ENCODE measurements at regions not wholly inside any gene's neighbourhood (a gene's known extent, or its start where the extent isn't known, plus 50 kb on each side); places are given as distances from the start of the nearest gene placed in this dataset.

DNA sequence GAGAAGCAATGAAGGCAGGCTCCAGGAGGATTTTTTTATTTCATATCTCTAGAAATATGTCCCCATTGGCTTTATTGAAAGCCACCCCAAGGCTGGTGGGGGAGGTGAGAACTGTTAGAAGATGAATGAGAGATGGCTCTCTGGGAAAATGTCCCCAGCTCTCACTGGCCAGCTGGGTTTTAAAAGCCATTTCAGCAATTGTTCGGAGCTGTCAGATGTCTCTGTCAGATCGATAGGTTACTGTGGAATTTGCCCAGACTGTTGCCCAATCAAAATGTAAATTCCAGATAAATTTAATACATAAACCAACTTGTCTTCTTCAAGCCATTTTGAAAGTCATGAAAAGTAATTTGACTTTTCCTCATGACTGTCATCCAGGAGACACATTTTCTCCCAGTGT lies 67.0 kb upstream of the BRINP1 start:
- no peak for DNase-seq

DNA sequence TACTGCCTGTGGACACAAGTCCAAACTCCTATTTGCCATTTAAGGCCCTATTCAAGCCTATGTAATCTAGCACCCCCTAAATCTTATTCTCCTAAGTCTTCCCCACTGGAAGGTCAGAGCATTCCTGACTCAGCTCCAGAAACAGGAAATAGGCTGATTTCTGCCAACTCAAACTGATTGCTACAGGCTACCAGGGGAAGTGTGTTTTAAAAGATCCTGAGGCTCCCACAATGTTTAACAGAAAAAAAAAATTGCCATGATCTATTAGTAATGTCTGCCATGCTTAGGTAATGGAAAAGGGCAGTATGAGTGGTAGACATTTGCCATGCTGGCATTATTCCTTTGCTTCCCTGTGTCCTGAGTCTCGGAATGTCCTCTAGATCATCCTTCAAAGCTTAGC lies 65.8 kb upstream of the BRINP1 start:
- no peak for DNase-seq

DNA sequence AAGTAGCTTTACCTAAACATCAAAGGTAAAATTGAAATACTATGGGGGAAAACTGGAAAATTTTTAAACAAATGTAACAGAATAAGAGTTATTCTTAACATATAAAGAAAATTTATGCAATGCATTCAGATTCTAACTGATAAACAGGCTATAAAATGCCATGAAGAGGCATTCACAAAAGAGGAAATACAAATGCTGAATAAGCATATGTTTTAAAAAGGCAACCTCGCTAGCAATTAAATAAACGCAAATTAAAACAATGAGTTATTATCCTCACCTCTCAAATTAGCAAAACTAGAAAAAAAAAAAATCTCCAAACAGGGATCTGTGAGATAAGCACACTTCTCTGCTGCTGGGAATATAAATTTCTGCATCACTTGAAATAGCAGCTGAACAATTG lies 63.2 kb upstream of the BRINP1 start:
- no peak for DNase-seq

DNA sequence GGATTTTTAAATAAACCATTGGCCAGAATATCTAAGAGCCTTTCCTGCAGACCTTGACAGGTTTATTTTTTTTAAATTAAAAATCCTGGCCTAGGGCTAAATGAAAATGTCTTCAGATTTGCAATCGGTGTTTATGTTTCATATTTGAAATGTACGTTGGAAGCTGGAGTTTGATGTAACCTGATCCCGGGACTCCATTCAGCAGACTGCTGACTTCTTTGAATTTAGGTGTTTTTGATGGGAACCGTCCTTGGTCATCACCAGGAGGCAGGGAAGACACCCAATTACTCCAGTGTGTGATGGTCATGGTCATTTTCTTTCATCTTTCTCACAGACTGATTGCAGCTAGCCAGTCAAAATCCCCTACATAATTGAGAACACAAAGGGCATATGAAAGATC lies 60.1 kb upstream of the BRINP1 start:
- no peak for DNase-seq

DNA sequence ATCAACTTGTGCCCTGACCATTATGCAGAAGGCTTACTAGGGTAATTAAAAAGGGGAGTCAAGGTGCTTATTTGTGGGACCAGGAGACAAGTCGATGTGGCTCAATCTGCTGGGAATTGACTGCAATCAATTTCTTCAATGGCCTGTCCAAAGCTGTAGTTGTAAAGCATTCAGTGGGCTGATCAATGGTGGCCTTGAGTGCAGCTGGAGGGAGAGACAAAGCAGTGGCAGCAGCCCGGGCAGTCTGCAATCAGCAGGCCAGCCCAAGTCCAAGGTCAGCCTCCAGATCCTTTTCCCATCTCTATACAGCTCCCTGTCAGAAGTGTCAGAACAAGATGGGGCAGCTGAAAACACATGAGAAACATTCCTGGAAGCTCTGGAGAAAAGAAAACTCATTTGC lies 51.0 kb upstream of the BRINP1 start:
- DNase-seq: no peak

All from hematopoietic multipotent progenitor cell treated with erythropoietin and hydrocortisone succinate and interleukin-3 and kit ligand, for 8 days (in vitro differentiated cells).